ENCODE measurements at regions not wholly inside any gene's neighbourhood (a gene's known extent, or its start where the extent isn't known, plus 50 kb on each side); places are given as distances from the start of the nearest gene placed in this dataset.
"Not testable (repeated sequence)": the region's sequence is repeated elsewhere in the genome, so short reads cannot be mapped to it uniquely, and the experiment has no call there.

- Histone ChIP-seq H4K20me1 (ENCODE audit: insufficient read depth, low read length) (no peaks in the 10 kb centered on the region), H3K4me1 (ENCODE audit: insufficient read depth, low read length, severe bottlenecking) (no peaks in the 10 kb centered on the region), H3K9ac (ENCODE audit: low read length) (no peak overlapping the region), H3K36me3 (ENCODE audit: insufficient read depth, low read length) (no peaks in the 10 kb centered on the region), H3K27ac (ENCODE audit: low read depth, low read length, poor library complexity, severe bottlenecking) (no peak overlapping the region), H3F3A (ENCODE audit: insufficient read depth, low read length) (no peaks in the 10 kb centered on the region), H3K9me2 (ENCODE audit: low read depth, low read length) (no peaks in the 10 kb centered on the region), H3K27me3 (ENCODE audit: insufficient read depth, low read length) (no peaks in the 10 kb centered on the region), H2AFZ (ENCODE audit: low read length) (no peak overlapping the region), H3K9me3 (ENCODE audit: low read length) (no peaks in the 10 kb centered on the region), H3K4me2 (ENCODE audit: low read length) (no peak overlapping the region), H3K79me2 (ENCODE audit: insufficient read depth, low read length) (no peaks in the 10 kb centered on the region), H3K4me3 (ENCODE audit: low read depth, low read length, poor library complexity, severe bottlenecking) (no peak overlapping the region)
- TF ChIP-seq, protein P1, sequence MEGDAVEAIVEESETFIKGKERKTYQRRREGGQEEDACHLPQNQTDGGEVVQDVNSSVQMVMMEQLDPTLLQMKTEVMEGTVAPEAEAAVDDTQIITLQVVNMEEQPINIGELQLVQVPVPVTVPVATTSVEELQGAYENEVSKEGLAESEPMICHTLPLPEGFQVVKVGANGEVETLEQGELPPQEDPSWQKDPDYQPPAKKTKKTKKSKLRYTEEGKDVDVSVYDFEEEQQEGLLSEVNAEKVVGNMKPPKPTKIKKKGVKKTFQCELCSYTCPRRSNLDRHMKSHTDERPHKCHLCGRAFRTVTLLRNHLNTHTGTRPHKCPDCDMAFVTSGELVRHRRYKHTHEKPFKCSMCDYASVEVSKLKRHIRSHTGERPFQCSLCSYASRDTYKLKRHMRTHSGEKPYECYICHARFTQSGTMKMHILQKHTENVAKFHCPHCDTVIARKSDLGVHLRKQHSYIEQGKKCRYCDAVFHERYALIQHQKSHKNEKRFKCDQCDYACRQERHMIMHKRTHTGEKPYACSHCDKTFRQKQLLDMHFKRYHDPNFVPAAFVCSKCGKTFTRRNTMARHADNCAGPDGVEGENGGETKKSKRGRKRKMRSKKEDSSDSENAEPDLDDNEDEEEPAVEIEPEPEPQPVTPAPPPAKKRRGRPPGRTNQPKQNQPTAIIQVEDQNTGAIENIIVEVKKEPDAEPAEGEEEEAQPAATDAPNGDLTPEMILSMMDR (IDR thresholded peaks at IDR 0.05; ENCODE audit: low read length): no peak
- TF ChIP-seq EZH2 (IDR thresholded peaks at IDR 0.05; ENCODE audit: borderline replicate concordance, low read length): no peak
These were observed 94.2 kb upstream of the DNAJC1 start for GRCh38 chr10:22097696-22098095.

- H3K4me2 ChIP-seq (ENCODE audit: low read length); H3K27ac ChIP-seq (ENCODE audit: low read depth, low read length, poor library complexity, severe bottlenecking); H3K9ac ChIP-seq (ENCODE audit: low read length); H3F3A ChIP-seq (ENCODE audit: insufficient read depth, low read length); H3K4me1 ChIP-seq (ENCODE audit: insufficient read depth, low read length, severe bottlenecking); H3K79me2 ChIP-seq (ENCODE audit: insufficient read depth, low read length); H3K9me3 ChIP-seq (ENCODE audit: low read length); H3K36me3 ChIP-seq (ENCODE audit: insufficient read depth, low read length); H4K20me1 ChIP-seq (ENCODE audit: insufficient read depth, low read length); H3K27me3 ChIP-seq (ENCODE audit: insufficient read depth, low read length); H2AFZ ChIP-seq (ENCODE audit: low read length); H3K9me2 ChIP-seq (ENCODE audit: low read depth, low read length); H3K4me3 ChIP-seq (ENCODE audit: low read depth, low read length, poor library complexity, severe bottlenecking): not testable (repeated sequence)
These were observed 87.7 kb upstream of the DNAJC1 start for GRCh38 chr10:22091260-22091659.

- no peaks in the 10 kb centered on the region for H3K4me1 ChIP-seq (ENCODE audit: insufficient read depth, low read length, severe bottlenecking)
- H3K9me2 ChIP-seq (ENCODE audit: low read depth, low read length): no peaks in the 10 kb centered on the region
- no peaks in the 10 kb centered on the region for H3K36me3 ChIP-seq (ENCODE audit: insufficient read depth, low read length)
- H4K20me1 ChIP-seq (ENCODE audit: insufficient read depth, low read length): no peaks in the 10 kb centered on the region
- no peak for TF ChIP-seq EZH2 (IDR thresholded peaks at IDR 0.05; ENCODE audit: borderline replicate concordance, low read length)
- TF ChIP-seq, protein P1 (IDR thresholded peaks at IDR 0.05; ENCODE audit: low read length): no peak
- no peak overlapping the region for H3K4me2 ChIP-seq (ENCODE audit: low read length)
- H2AFZ ChIP-seq (ENCODE audit: low read length): no peak overlapping the region
- no peak overlapping the region for H3K27ac ChIP-seq (ENCODE audit: low read depth, low read length, poor library complexity, severe bottlenecking)
- no peak overlapping the region for H3K9ac ChIP-seq (ENCODE audit: low read length)
- no peaks in the 10 kb centered on the region for H3K79me2 ChIP-seq (ENCODE audit: insufficient read depth, low read length)
- H3K27me3 ChIP-seq (ENCODE audit: insufficient read depth, low read length): no peaks in the 10 kb centered on the region
- H3K9me3 ChIP-seq (ENCODE audit: low read length): no peaks in the 10 kb centered on the region
- no peaks in the 10 kb centered on the region for H3F3A ChIP-seq (ENCODE audit: insufficient read depth, low read length)
- H3K4me3 ChIP-seq (ENCODE audit: low read depth, low read length, poor library complexity, severe bottlenecking): no peak overlapping the region
These were observed 83.8 kb upstream of the DNAJC1 start for GRCh38 chr10:22087402-22087738.

GRCh38 chr10:22086730-22087401 is 83.3 kb upstream of the DNAJC1 start:
- Histone ChIP-seq H2AFZ (ENCODE audit: low read length) (no peak overlapping the region), H3K4me1 (ENCODE audit: insufficient read depth, low read length, severe bottlenecking) (no peaks in the 10 kb centered on the region)

GRCh38 chr10:22079921-22080320 is 76.4 kb upstream of the DNAJC1 start:
- not testable (repeated sequence) for H3K27ac ChIP-seq (ENCODE audit: low read depth, low read length, poor library complexity, severe bottlenecking); H3K36me3 ChIP-seq (ENCODE audit: insufficient read depth, low read length); H3K4me3 ChIP-seq (ENCODE audit: low read depth, low read length, poor library complexity, severe bottlenecking); H3K79me2 ChIP-seq (ENCODE audit: insufficient read depth, low read length); H3F3A ChIP-seq (ENCODE audit: insufficient read depth, low read length); H3K4me1 ChIP-seq (ENCODE audit: insufficient read depth, low read length, severe bottlenecking); H3K9me2 ChIP-seq (ENCODE audit: low read depth, low read length); H3K9ac ChIP-seq (ENCODE audit: low read length); H3K9me3 ChIP-seq (ENCODE audit: low read length); H2AFZ ChIP-seq (ENCODE audit: low read length); H3K27me3 ChIP-seq (ENCODE audit: insufficient read depth, low read length); H4K20me1 ChIP-seq (ENCODE audit: insufficient read depth, low read length); H3K4me2 ChIP-seq (ENCODE audit: low read length)

More at GRCh38 chr10:22086730-22087401, 83.3 kb upstream of the DNAJC1 start:
- no peak overlapping the region for H3K4me3 ChIP-seq (ENCODE audit: low read depth, low read length, poor library complexity, severe bottlenecking)
- H3K9ac ChIP-seq (ENCODE audit: low read length): no peak overlapping the region
- H3K36me3 ChIP-seq (ENCODE audit: insufficient read depth, low read length): no peaks in the 10 kb centered on the region
- no peaks in the 10 kb centered on the region for H3K79me2 ChIP-seq (ENCODE audit: insufficient read depth, low read length)
- H4K20me1 ChIP-seq (ENCODE audit: insufficient read depth, low read length): no peaks in the 10 kb centered on the region
- H3K27ac ChIP-seq (ENCODE audit: low read depth, low read length, poor library complexity, severe bottlenecking): no peak overlapping the region
- no peaks in the 10 kb centered on the region for H3K9me2 ChIP-seq (ENCODE audit: low read depth, low read length)
- TF ChIP-seq EZH2 (IDR thresholded peaks at IDR 0.05; ENCODE audit: borderline replicate concordance, low read length): no peak
- TF ChIP-seq, protein P1 (IDR thresholded peaks at IDR 0.05; ENCODE audit: low read length): no peak
- no peaks in the 10 kb centered on the region for H3K9me3 ChIP-seq (ENCODE audit: low read length)
- H3F3A ChIP-seq (ENCODE audit: insufficient read depth, low read length): no peaks in the 10 kb centered on the region
- no peaks in the 10 kb centered on the region for H3K27me3 ChIP-seq (ENCODE audit: insufficient read depth, low read length)
- H3K4me2 ChIP-seq (ENCODE audit: low read length): no peak overlapping the region

Measured in OCI-LY1 (cell line).